ENCODE measurements at regions not wholly inside any gene's neighbourhood (a gene's known extent, or its start where the extent isn't known, plus 50 kb on each side); places are given as distances from the start of the nearest gene placed in this dataset.

- DNase-seq = no peak
- H3K27me3 ChIP-seq (ENCODE audit: control insufficient read depth, insufficient read depth) = no peaks in the 10 kb centered on the region
- WGBS = 89% methylated on average over 2 of the region's 2 CpGs
- intact Hi-C loops (cut with DNase I) = no loop called here
- H3K4me3 ChIP-seq (ENCODE audit: low read length) = no peak overlapping the region
- no peak overlapping the region for H3K27ac ChIP-seq (ENCODE audit: low read length)
- ATAC-seq = no peak
- H3K9me3 ChIP-seq (ENCODE audit: control insufficient read depth, low read length) = no peaks in the 10 kb centered on the region
- H3K4me1 ChIP-seq (ENCODE audit: control insufficient read depth, insufficient read depth, low read length) = no peaks in the 10 kb centered on the region
Measured at GRCh38 chrX:49773993-49774392, 55.1 kb upstream of the PAGE4 start.

DNA sequence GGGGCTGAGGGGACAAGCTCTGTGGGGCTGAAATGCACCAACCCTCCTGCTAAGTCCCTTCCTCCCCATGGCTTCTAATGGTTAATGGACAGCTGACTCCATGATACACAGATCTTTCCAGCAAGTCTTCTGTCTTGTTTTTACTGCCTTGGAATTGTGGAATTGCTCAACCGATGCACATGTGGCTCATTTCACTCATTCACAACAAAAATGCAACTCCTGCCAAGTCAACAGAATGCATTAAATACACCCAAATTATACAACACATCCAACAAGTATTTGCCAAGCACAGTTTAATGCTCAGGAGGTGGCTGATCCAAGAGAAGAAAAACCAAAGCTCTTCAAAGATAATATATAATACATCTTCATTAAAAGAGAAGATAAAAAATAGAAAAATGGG, 61.9 kb upstream of the PAGE4 start:
- ATAC-seq (no peak), DNase-seq (no peak)
- no peak overlapping the region for H3K4me3 ChIP-seq (ENCODE audit: low read length)
- H3K4me1 ChIP-seq (ENCODE audit: control insufficient read depth, insufficient read depth, low read length) = no peaks in the 10 kb centered on the region
- WGBS = 50% methylated on average over 1 of the region's 1 CpG
- H3K27ac ChIP-seq (ENCODE audit: low read length) = no peak overlapping the region
- intact Hi-C loops (cut with DNase I) = no loop called here
- no peaks in the 10 kb centered on the region for H3K27me3 ChIP-seq (ENCODE audit: control insufficient read depth, insufficient read depth)
- H3K9me3 ChIP-seq (ENCODE audit: control insufficient read depth, low read length) = no peaks in the 10 kb centered on the region

DNA sequence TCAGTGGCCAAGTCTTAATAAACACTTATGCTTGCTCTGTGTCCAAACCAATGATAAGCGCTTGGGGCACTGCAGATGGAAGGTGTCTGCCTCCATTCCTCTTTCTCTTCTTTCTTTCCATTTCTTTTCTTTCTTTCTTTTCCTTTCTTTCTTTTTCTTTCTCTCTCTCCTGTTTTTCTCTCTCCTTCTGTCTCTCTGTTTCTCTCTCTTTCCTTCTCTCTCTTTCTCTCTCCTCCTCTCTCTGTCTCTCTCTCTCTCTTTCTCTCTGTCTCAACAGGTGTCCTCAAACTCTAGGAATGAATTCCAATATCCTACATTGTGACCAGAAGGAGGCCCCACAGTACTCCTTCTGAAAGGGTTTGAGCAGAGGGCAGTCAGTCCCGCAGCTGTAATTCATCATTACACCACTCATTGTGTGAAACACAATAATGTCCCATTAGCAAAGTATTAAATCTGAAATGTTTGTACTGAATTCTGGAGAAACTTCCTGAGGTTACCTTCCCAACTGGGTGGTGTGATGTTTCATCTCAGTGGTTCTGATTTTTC, 66.5 kb upstream of the PAGE1 start:
- Histone ChIP-seq H3K27me3 (ENCODE audit: control insufficient read depth, insufficient read depth) (no peaks in the 10 kb centered on the region), H3K4me3 (ENCODE audit: low read length) (no peak overlapping the region), H3K9me3 (ENCODE audit: control insufficient read depth, low read length) (no peaks in the 10 kb centered on the region), H3K4me1 (ENCODE audit: control insufficient read depth, insufficient read depth, low read length) (no peaks in the 10 kb centered on the region), H3K27ac (ENCODE audit: low read length) (no peak overlapping the region)
- ATAC-seq (no peak), DNase-seq (no peak)
- 52% methylated on average over 2 of the region's 2 CpGs for WGBS
- intact Hi-C loops (cut with DNase I) = no loop called here

DNA sequence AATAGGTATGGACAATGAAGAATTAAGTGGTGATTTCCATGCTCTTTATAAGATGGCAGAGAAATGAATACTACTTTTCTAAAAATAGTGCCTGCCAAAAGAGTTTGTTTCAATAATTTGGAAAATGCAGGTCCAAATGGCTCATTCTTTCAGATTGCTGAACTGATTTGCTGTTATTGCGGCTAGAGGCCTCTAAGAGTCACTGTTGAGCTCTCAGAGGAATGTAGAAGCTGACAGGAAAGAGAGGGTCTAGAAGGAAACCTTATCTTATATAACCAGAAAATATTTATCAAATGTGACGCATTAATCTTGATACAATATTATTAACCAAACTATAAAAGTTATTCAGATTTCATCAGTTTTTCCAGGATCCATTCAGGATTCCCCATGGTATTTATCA, 65.7 kb upstream of the PAGE1 start:
- WGBS = 10% methylated on average over 2 of the region's 2 CpGs
- no peak overlapping the region for H3K27ac ChIP-seq (ENCODE audit: low read length)
- no peak for ATAC-seq
- no peaks in the 10 kb centered on the region for H3K4me1 ChIP-seq (ENCODE audit: control insufficient read depth, insufficient read depth, low read length)
- no peak overlapping the region for H3K4me3 ChIP-seq (ENCODE audit: low read length)
- no peak for DNase-seq
- H3K9me3 ChIP-seq (ENCODE audit: control insufficient read depth, low read length) = no peaks in the 10 kb centered on the region
- no peaks in the 10 kb centered on the region for H3K27me3 ChIP-seq (ENCODE audit: control insufficient read depth, insufficient read depth)
- intact Hi-C loops (cut with DNase I) = no loop called here

GRCh38 chrX:49760290-49760890, 64.6 kb upstream of the PAGE1 start:
- 36% methylated on average over 6 of the region's 6 CpGs for WGBS
- ATAC-seq = peak in 1 of 2 donors; percentile 47
- no peaks in the 10 kb centered on the region for H3K27me3 ChIP-seq (ENCODE audit: control insufficient read depth, insufficient read depth)

DNA sequence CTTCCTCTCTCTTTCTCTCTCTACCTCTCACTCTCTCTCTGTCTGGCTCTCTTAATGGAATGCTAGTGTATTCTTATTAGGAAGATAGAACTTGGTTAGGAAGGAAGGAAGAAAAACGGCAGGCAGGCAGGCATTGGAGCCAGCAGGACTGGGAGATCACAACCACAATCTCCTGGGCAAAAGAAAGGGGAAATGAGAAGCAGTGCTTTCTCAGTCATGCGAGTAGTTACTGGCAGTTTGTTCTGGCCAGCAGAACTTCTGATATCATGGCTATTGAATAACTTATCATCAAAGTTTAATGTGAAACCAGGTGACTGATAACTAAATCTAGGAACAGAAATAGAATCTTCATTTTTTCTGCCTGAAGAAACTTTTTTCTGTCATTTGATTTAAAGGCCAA, 60.9 kb upstream of the PAGE1 start:
- Histone ChIP-seq H3K4me1 (ENCODE audit: control insufficient read depth, insufficient read depth, low read length) (no peaks in the 10 kb centered on the region), H3K4me3 (ENCODE audit: low read length) (no peak overlapping the region), H3K9me3 (ENCODE audit: control insufficient read depth, low read length) (no peaks in the 10 kb centered on the region), H3K27me3 (ENCODE audit: control insufficient read depth, insufficient read depth) (no peaks in the 10 kb centered on the region), H3K27ac (ENCODE audit: low read length) (no peak overlapping the region)
- 8% methylated on average over 2 of the region's 2 CpGs for WGBS
- ATAC-seq (no peak), DNase-seq (no peak)
- intact Hi-C loops (cut with DNase I) = no loop called here

More at GRCh38 chrX:49760290-49760890, 64.6 kb upstream of the PAGE1 start:
- Histone ChIP-seq H3K27ac (ENCODE audit: low read length) (no peak overlapping the region), H3K4me1 (ENCODE audit: control insufficient read depth, insufficient read depth, low read length) (no peaks in the 10 kb centered on the region), H3K9me3 (ENCODE audit: control insufficient read depth, low read length) (no peaks in the 10 kb centered on the region), H3K4me3 (ENCODE audit: low read length) (no peak overlapping the region)
- intact Hi-C loops (cut with DNase I) = no loop called here
- no peak for DNase-seq

- whole genome bisulfite sequencing = 11% methylated on average over 6 of the region's 6 CpGs
- peak; percentile 31 to 60 (median 55) for DNase-seq
- H3K9me3 ChIP-seq (ENCODE audit: control insufficient read depth, low read length) = no peaks in the 10 kb centered on the region
- no peaks in the 10 kb centered on the region for H3K27me3 ChIP-seq (ENCODE audit: control insufficient read depth, insufficient read depth)
- no peaks in the 10 kb centered on the region for H3K4me1 ChIP-seq (ENCODE audit: control insufficient read depth, insufficient read depth, low read length)
- intact Hi-C loops (cut with DNase I) = no loop called here
- ATAC-seq = peak; percentile 44 to 48
- H3K4me3 ChIP-seq (ENCODE audit: low read length) = no peak overlapping the region
- H3K27ac ChIP-seq (ENCODE audit: low read length) = no peak overlapping the region
Measured at GRCh38 chrX:49754233-49754857, 58.6 kb upstream of the PAGE1 start.

- 92% methylated on average over 5 of the region's 5 CpGs for WGBS
- no peak for DNase-seq
- no peak for ATAC-seq
- no peak overlapping the region for H3K27ac ChIP-seq (ENCODE audit: low read length)
- H3K9me3 ChIP-seq (ENCODE audit: control insufficient read depth, low read length) = no peaks in the 10 kb centered on the region
- intact Hi-C loops (cut with DNase I) = no loop called here
- H3K4me3 ChIP-seq (ENCODE audit: low read length) = no peak overlapping the region
- H3K4me1 ChIP-seq (ENCODE audit: control insufficient read depth, insufficient read depth, low read length) = no peaks in the 10 kb centered on the region
- H3K27me3 ChIP-seq (ENCODE audit: control insufficient read depth, insufficient read depth) = no peaks in the 10 kb centered on the region
Measured at GRCh38 chrX:49753691-49754090, 57.9 kb upstream of the PAGE1 start.

DNA sequence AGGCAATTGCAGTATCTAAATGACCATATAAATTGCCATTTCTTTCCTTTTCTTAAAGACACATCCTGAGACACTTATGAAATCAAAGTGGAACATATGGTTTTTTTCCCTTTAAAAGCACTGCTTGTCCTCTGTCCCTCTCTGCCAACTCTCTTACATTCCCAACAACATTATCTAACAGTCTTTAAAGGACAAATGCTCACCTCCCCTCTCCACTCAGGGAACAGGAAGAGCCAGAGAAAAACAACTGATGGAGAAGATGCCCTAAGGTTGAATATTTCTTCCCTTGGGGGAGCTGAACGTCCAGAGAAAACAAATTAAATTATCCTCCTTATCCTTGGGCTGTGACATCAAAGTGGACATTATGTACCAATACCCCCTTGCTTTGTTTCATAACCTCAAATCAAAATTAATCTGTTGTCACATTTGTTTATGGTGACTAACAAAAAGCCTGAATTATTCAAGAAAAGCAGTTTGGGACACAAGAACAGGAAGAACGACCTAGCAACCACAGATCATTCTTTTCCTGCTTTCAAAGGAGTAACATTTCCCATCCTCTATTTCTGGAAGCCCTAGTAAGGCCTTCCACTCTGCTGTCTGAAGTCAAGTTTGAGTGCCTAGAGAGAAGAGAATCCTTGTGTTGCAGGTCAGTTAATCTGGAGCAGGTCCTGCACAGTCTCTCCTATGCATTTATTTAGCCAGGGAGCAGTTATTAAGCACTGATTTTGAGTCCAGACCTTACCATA, 52.6 kb upstream of the PAGE1 start:
- ATAC-seq (no peak), DNase-seq (no peak)
- 17% methylated on average over 2 of the region's 2 CpGs for WGBS
- Histone ChIP-seq H3K4me1 (ENCODE audit: control insufficient read depth, insufficient read depth, low read length) (no peaks in the 10 kb centered on the region), H3K4me3 (ENCODE audit: low read length) (no peak overlapping the region), H3K27ac (ENCODE audit: low read length) (no peak overlapping the region), H3K27me3 (ENCODE audit: control insufficient read depth, insufficient read depth) (no peaks in the 10 kb centered on the region), H3K9me3 (ENCODE audit: control insufficient read depth, low read length) (no peaks in the 10 kb centered on the region)
- intact Hi-C loops (cut with DNase I) = no loop called here

- H3K4me3 ChIP-seq (ENCODE audit: low read length) = no peak overlapping the region
- H3K9me3 ChIP-seq (ENCODE audit: control insufficient read depth, low read length) = no peaks in the 10 kb centered on the region
- intact Hi-C loops (cut with DNase I) = no loop called here
- no peak overlapping the region for H3K27ac ChIP-seq (ENCODE audit: low read length)
- ATAC-seq (no peak), DNase-seq (no peak)
- no peaks in the 10 kb centered on the region for H3K27me3 ChIP-seq (ENCODE audit: control insufficient read depth, insufficient read depth)
- 77% methylated on average over 1 of the region's 1 CpG for WGBS
- H3K4me1 ChIP-seq (ENCODE audit: control insufficient read depth, insufficient read depth, low read length) = no peaks in the 10 kb centered on the region
Measured at GRCh38 chrX:49746306-49746705, 50.5 kb upstream of the PAGE1 start.

Data from right cardiac atrium (tissue), 5 donors.